HG03565 (cell line): ENCODE measurements at regions not wholly inside any gene's neighbourhood (a gene's known extent, or its start where the extent isn't known, plus 50 kb on each side); places are given as distances from the start of the nearest gene placed in this dataset.

Source experiments
- ATAC-seq: cut with Tn5 transposase; IDR thresholded peaks from one replicate; pipeline ENCODE4 v1.9.1; 2021; ENCODE audit warnings: mild to moderate bottlenecking, moderate library complexity; ENCODE audit not compliant: unreplicated experiment

GRCh38 chr5:15447209-15447608, 52.8 kb upstream of the FBXL7 start:
- no peak for ATAC-seq

- no peak for ATAC-seq
These were observed 53.4 kb upstream of the FBXL7 start for GRCh38 chr5:15446552-15446951.

- peak; percentile 16 for ATAC-seq
These were observed 57.8 kb upstream of the FBXL7 start for GRCh38 chr5:15442193-15442570.

GRCh38 chr5:15441433-15442192, 58.4 kb upstream of the FBXL7 start:
- ATAC-seq, result peak; percentile 37

GRCh38 chr5:15440434-15440833, 59.5 kb upstream of the FBXL7 start:
- ATAC-seq, result no peak

GRCh38 chr5:15439801-15440200, 60.2 kb upstream of the FBXL7 start:
- ATAC-seq, result no peak

GRCh38 chr5:15433709-15434108, 66.3 kb upstream of the FBXL7 start:
- ATAC-seq, result no peak

DNA sequence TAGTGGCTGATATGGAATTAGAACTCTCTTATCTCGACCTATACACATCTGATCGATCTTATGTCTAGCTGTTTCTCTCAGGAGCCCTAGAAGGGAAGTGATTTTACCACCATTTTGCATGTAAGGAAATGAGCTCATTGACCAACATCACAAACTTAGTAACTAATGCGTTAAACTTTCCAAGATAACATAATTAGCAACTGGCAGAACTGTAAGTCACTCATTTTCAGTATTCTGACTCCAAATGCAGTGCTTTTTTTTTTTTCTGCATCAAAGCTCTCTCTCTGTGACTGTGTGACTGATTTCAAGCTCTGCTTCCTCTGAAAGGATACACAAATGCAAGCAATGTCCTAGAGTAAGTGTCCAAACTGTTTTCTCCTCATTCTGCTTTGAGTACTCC, 68.1 kb upstream of the FBXL7 start:
- ATAC-seq, result peak; percentile 61

DNA sequence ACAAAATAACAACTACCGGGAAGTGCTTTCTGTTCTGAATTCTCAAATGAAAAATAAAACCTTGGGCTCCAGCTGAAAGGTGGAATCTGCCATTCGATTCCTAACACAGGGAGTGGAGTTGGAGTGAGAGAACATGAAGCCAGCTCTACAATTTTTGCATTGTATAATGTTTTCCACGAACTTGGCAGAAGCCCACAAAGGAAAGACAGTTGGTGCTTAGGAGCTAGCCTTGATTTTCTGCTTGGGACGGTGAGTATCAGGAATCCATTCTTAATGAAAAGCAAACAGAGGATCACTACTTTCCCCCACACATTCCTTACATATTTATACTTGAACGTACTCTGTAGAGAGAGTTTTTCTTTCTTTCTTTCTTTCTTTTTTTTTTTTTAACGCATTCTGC, 74.2 kb upstream of the FBXL7 start:
- no peak for ATAC-seq

- ATAC-seq, result no peak
These were observed 75.2 kb upstream of the FBXL7 start for GRCh38 chr5:15424769-15425168.

- no peak for ATAC-seq
These were observed 78.0 kb upstream of the FBXL7 start for GRCh38 chr5:15421921-15422412.

- ATAC-seq, result no peak
These were observed 78.6 kb upstream of the FBXL7 start for GRCh38 chr5:15421381-15421780.

DNA sequence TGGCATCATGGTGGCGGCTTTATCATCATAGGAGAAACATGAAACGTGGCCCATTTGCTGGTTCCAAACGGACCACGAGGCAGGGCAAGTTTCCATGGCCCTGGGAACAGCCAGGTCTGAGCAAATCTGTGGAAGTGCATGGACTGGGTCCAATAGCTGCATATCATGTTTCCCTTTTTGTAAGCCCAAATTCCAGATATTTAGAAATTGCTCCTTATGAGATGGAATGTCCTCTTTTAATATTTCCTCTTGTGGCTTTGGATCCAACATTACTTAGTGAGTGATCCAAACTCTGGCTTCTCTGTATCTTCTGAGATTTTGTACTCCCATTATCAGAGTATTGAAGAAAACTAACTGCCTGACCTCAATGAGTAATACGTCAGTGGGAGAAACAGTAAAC, 79.8 kb upstream of the FBXL7 start:
- ATAC-seq, result no peak

DNA sequence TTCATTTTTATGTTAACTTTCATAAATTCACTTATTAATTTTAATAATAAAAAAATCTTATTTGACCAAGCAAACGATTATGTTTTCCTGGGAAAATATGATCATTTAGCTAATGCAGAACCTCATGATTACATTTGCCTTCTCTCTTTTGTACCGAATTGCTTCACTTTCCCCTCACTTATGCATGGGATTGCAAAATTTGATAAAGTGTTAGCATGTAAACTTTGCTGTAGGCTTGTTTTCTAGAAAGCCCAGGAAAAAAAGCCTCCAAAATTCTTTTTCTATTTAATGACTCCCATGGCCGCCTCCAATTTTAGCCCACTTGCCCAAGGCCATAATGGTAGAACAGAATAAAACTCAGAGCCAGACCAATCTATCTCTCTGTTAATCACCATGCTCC, 82.8 kb upstream of the FBXL7 start:
- no peak for ATAC-seq

DNA sequence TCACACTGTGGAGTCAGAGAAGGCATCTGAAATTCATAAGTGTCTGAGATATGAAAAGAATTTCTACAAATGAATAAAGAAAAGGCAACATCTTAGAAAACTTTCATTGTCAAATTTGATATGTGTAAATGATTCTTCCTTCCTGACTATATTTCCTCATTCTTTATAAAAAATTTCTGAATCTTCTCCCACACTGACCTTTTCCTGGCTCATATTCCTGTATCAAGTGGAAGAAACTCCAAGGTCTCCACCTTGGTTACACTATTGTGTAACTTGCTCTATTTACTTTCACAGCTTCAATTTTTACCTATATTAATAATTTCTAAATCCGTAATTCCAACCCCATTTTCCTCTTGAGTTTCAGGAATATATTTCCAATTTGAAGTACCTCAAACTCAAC, 93.5 kb upstream of the FBXL7 start:
- no peak for ATAC-seq

DNA sequence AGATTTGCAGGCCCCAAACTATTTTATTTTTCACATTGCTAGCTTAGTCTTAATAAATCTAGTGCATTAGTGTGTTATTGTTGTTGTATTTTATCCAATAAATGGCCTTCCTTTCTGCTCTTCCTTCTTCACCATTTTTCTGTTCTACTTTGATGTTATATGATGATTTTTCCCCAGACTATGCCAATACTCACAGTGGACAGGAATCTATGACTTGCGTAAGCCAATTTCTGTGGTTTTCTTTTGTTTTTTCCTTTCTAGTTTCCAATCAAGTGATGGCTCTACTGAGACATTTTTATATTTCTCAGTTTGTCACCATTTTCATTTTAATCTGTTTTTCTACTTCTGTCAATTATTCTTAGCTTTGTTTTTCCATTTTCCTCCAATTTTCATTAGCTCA, 106.8 kb upstream of the FBXL7 start:
- ATAC-seq, result no peak

- no peak for ATAC-seq
These were observed 108.1 kb upstream of the FBXL7 start for GRCh38 chr5:15391704-15392397.

- no peak for ATAC-seq
These were observed 111.1 kb upstream of the FBXL7 start for GRCh38 chr5:15388866-15389265.

DNA sequence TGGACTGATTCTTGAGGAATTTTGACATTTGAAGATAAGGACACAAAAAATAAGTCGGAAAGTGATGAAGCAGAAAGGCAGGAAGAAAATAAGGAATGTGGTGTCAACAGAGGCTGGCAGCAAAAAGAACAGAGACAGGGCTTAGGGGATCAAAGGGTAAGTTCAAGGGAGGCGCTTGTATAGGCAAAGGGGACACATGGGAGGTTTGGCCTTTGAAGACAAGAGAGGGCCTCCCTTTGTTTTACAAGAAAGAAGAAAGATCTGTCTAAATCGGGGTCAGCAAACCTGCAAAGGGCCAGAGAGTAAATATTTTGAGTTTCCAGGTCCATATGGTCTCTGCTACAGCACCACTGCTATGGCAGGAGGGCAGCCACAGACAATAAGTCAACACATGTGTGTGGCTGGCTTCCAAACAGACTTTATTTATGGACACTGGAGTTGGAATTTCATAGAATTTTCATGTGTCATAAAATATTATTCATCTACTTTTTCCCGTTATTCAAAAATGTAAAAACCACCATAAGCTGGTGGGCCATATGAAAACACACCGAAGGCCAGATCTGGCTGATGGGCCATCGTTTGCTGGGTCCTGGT, 112.0 kb upstream of the FBXL7 start:
- no peak for ATAC-seq

GRCh38 chr5:15386122-15386521, 113.9 kb upstream of the FBXL7 start:
- ATAC-seq, result no peak

DNA sequence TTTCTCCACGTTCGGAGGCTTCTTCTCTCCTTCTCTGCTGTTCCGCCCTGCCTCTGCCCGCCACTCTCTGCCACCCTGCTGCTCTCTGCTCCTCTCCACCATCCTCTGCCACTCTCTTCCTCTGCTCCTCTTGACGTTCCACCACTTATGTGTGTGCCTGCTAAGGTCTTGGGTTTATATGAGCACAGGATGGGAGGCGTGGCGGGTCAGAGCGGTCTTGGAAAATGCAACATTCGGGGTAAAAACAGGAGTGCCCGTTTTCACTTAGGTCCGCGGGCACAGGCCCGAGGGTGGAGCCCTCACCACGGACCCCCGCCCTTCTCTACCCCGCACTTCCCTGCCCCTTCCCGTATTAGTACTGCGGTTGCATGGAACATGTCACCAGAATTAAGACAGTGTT, 114.4 kb upstream of the FBXL7 start:
- no peak for ATAC-seq

DNA sequence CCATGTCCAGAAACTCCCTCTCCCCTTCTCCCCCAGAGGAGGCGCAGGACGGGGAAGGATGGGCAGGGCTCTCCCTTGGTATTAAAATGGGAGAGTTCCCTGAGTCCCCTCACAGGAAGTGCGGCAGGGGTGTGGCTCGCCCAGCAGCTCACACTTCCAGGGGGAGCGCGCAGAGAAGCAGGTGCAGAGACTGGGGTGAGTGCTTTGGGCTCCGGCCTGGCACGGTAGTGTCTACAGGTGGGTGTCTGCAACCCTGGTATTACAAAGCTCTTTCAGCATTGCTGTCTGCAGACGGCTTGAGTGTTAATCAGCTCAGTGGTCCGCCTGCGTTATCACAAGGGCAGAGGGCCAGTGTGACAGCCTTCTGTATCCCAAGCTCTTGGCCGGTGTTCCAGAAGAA, 114.9 kb upstream of the FBXL7 start:
- ATAC-seq, result no peak
